CD4-positive, CD25-positive, alpha-beta regulatory T cell (primary cell): ENCODE measurements at regions not wholly inside any gene's neighbourhood (a gene's known extent, or its start where the extent isn't known, plus 50 kb on each side); places are given as distances from the start of the nearest gene placed in this dataset.

Experiments
- ATAC-seq, 2 donors: fragments of 150-1000 bp; cut with Tn5 transposase; one replicate each; pipeline ENCODE4 v1.10.0; 2021; ENCODE audit warnings: low read depth in 2 of 2, moderate number of reproducible peaks in 2 of 2, moderate library complexity in 1 of 2
- DNase-seq, 3 donors: peaks; one replicate each; pipeline versions ENCODE4 v3.0.0 to v3.0.0-alpha.2; 2012 to 2022; ENCODE audit warnings: mixed read lengths in 1 of 3
- H3K27ac ChIP-seq: one replicate; pipeline ENCODE4 v1.7.0; 2013; ENCODE audit warnings: mild to moderate bottlenecking, low read length; ENCODE audit not compliant: insufficient read depth, poor library complexity, severe bottlenecking
- H3K27me3 ChIP-seq: one replicate; pipeline ENCODE4 v1.7.0; 2013; ENCODE audit warnings: low read length; ENCODE audit not compliant: control insufficient read depth, insufficient read depth
- H3K36me3 ChIP-seq: one replicate; pipeline ENCODE4 v1.7.0; 2013; ENCODE audit warnings: mild to moderate bottlenecking, low read length, moderate library complexity; ENCODE audit not compliant: control insufficient read depth, insufficient read depth
- H3K4me1 ChIP-seq: 2 replicates; pipeline ENCODE4 v1.7.0; 2013; ENCODE audit warnings: mild to moderate bottlenecking, low read length; ENCODE audit not compliant: insufficient read depth, control insufficient read depth, poor library complexity, severe bottlenecking
- H3K4me3 ChIP-seq: one replicate; pipeline ENCODE4 v1.7.0; 2013; ENCODE audit warnings: low read depth, mild to moderate bottlenecking, low read length, moderate library complexity
- H3K9me3 ChIP-seq, 2 experiments: 1 replicate in 1 of 2; 2 replicates in 1 of 2; pipeline ENCODE4 v1.7.0; 2013; ENCODE audit warnings: low read length in 2 of 2, mild to moderate bottlenecking in 1 of 2, moderate library complexity in 1 of 2; ENCODE audit not compliant: control insufficient read depth in 2 of 2
- H3K27ac Mint-ChIP-seq, 3 donors: one replicate each; pipeline ENCODE4 v1.8.0; 2020 to 2022; ENCODE audit warnings: mild to moderate bottlenecking in 3 of 3, mixed read lengths in 3 of 3, moderate library complexity in 2 of 3
- H3K27me3 Mint-ChIP-seq: one replicate; pipeline ENCODE4 v1.8.0; 2022; ENCODE audit warnings: mild to moderate bottlenecking, mixed read lengths
- H3K36me3 Mint-ChIP-seq: one replicate; pipeline ENCODE4 v1.8.0; 2020; ENCODE audit warnings: mixed read lengths
- H3K4me1 Mint-ChIP-seq, 4 donors: one replicate each; pipeline ENCODE4 v1.8.0; 2020 to 2022; ENCODE audit warnings: mixed read lengths in 4 of 4, mild to moderate bottlenecking in 1 of 4
- H3K4me3 Mint-ChIP-seq, 4 donors: one replicate each; pipeline ENCODE4 v1.8.0; 2020 to 2022; ENCODE audit warnings: mild to moderate bottlenecking in 4 of 4, mixed read lengths in 4 of 4, moderate library complexity in 3 of 4
- H3K9me3 Mint-ChIP-seq, 7 donors: one replicate each; pipeline ENCODE4 v1.8.0; 2020 to 2022; ENCODE audit warnings: mixed read lengths in 7 of 7, mild to moderate bottlenecking in 3 of 7, moderate library complexity in 2 of 7

GRCh38 chr3:77933926-77934325, 894.0 kb downstream of the ROBO2 start:
- peaks cover 3% of the 10 kb centered on the region in 2 experiments for H3K9me3 ChIP-seq
- H3K27me3 Mint-ChIP-seq = no peaks in the 10 kb centered on the region
- DNase-seq (no peak), ATAC-seq (no peak)
- no peak overlapping the region for H3K4me3 Mint-ChIP-seq
- H3K4me3 ChIP-seq = no peak overlapping the region
- no peaks in the 10 kb centered on the region for H3K4me1 Mint-ChIP-seq
- no peaks in the 10 kb centered on the region for H3K36me3 ChIP-seq
- peaks cover 2 to 17% (median 7%) of the 10 kb centered on the region in 7 donors for H3K9me3 Mint-ChIP-seq
- H3K27me3 ChIP-seq = no peaks in the 10 kb centered on the region
- no peak overlapping the region for H3K27ac ChIP-seq
- H3K27ac Mint-ChIP-seq = no peak overlapping the region
- H3K4me1 ChIP-seq = no peaks in the 10 kb centered on the region
- no peaks in the 10 kb centered on the region for H3K36me3 Mint-ChIP-seq

- peaks cover 2 to 26% (median 6%) of the 10 kb centered on the region in 7 donors for H3K9me3 Mint-ChIP-seq
- H3K4me1 Mint-ChIP-seq = no peaks in the 10 kb centered on the region
- no peak overlapping the region for H3K27ac Mint-ChIP-seq
Measured at GRCh38 chr3:77935418-77935817, 895.5 kb downstream of the ROBO2 start.

GRCh38 chr3:77939726-77940125, 899.8 kb downstream of the ROBO2 start:
- no peak overlapping the region for H3K4me3 Mint-ChIP-seq
- Histone ChIP-seq H3K27me3 (no peaks in the 10 kb centered on the region), H3K4me3 (no peak overlapping the region), H3K4me1 (no peaks in the 10 kb centered on the region), H3K36me3 (no peaks in the 10 kb centered on the region), H3K27ac (no peak overlapping the region), H3K9me3 (no peaks in the 10 kb centered on the region)
- no peak for DNase-seq
- H3K9me3 Mint-ChIP-seq = peaks cover 0 to 24% (median 7%) of the 10 kb centered on the region in 7 donors
- H3K27ac Mint-ChIP-seq = no peak overlapping the region
- H3K4me1 Mint-ChIP-seq = no peaks in the 10 kb centered on the region
- no peaks in the 10 kb centered on the region for H3K36me3 Mint-ChIP-seq
- ATAC-seq = no peak
- H3K27me3 Mint-ChIP-seq = no peaks in the 10 kb centered on the region

More at GRCh38 chr3:77935418-77935817, 895.5 kb downstream of the ROBO2 start:
- H3K4me3 ChIP-seq = no peak overlapping the region
- no peaks in the 10 kb centered on the region for H3K36me3 ChIP-seq
- no peaks in the 10 kb centered on the region for H3K27me3 Mint-ChIP-seq
- H3K36me3 Mint-ChIP-seq = no peaks in the 10 kb centered on the region
- no peak for ATAC-seq
- no peaks in the 10 kb centered on the region for H3K27me3 ChIP-seq
- no peak for DNase-seq
- peaks cover 0 to 3% of the 10 kb centered on the region in 2 experiments for H3K9me3 ChIP-seq
- no peak overlapping the region for H3K4me3 Mint-ChIP-seq
- H3K4me1 ChIP-seq = no peaks in the 10 kb centered on the region
- no peak overlapping the region for H3K27ac ChIP-seq

GRCh38 chr3:77943598-77943997, 903.7 kb downstream of the ROBO2 start:
- H3K36me3 ChIP-seq = no peaks in the 10 kb centered on the region
- no peak overlapping the region for H3K4me3 ChIP-seq
- DNase-seq (no peak), ATAC-seq (no peak)
- H3K27me3 ChIP-seq = no peaks in the 10 kb centered on the region
- no peaks in the 10 kb centered on the region for H3K4me1 ChIP-seq
- Mint-ChIP-seq H3K4me1 (no peaks in the 10 kb centered on the region), H3K36me3 (no peaks in the 10 kb centered on the region), H3K27ac (no peak overlapping the region), H3K4me3 (no peak overlapping the region), H3K27me3 (no peaks in the 10 kb centered on the region), H3K9me3 (peaks cover 1 to 31% (median 5%) of the 10 kb centered on the region in 7 donors)
- peaks cover 0 to 3% of the 10 kb centered on the region in 2 experiments for H3K9me3 ChIP-seq
- no peak overlapping the region for H3K27ac ChIP-seq

GRCh38 chr3:77945320-77945719, 905.4 kb downstream of the ROBO2 start:
- Mint-ChIP-seq H3K9me3 (peaks cover 1 to 33% (median 6%) of the 10 kb centered on the region in 7 donors), H3K27me3 (no peaks in the 10 kb centered on the region), H3K4me1 (no peaks in the 10 kb centered on the region), H3K36me3 (no peaks in the 10 kb centered on the region), H3K4me3 (no peak overlapping the region), H3K27ac (no peak overlapping the region)
- Histone ChIP-seq H3K27me3 (no peaks in the 10 kb centered on the region), H3K4me1 (no peaks in the 10 kb centered on the region), H3K27ac (no peak overlapping the region), H3K9me3 (peaks cover 0 to 3% of the 10 kb centered on the region in 2 experiments), H3K36me3 (no peaks in the 10 kb centered on the region), H3K4me3 (no peak overlapping the region)
- ATAC-seq (no peak), DNase-seq (no peak)

- no peaks in the 10 kb centered on the region for H3K27me3 Mint-ChIP-seq
Measured at GRCh38 chr3:77947671-77948070, 907.8 kb downstream of the ROBO2 start.

GRCh38 chr3:77967621-77968020, 927.7 kb downstream of the ROBO2 start:
- Histone ChIP-seq H3K9me3 (peaks cover 4 to 8% of the 10 kb centered on the region in 2 experiments), H3K4me3 (no peak overlapping the region), H3K27ac (no peak overlapping the region), H3K36me3 (no peaks in the 10 kb centered on the region), H3K4me1 (no peaks in the 10 kb centered on the region), H3K27me3 (no peaks in the 10 kb centered on the region)
- ATAC-seq = no peak
- DNase-seq = no peak
- Mint-ChIP-seq H3K36me3 (no peaks in the 10 kb centered on the region), H3K9me3 (peaks cover 0 to 21% (median 3%) of the 10 kb centered on the region in 7 donors), H3K27me3 (no peaks in the 10 kb centered on the region), H3K27ac (no peak overlapping the region), H3K4me1 (no peaks in the 10 kb centered on the region), H3K4me3 (no peak overlapping the region)

More at GRCh38 chr3:77947671-77948070, 907.8 kb downstream of the ROBO2 start:
- H3K4me1 ChIP-seq = no peaks in the 10 kb centered on the region
- Mint-ChIP-seq H3K4me1 (no peaks in the 10 kb centered on the region), H3K36me3 (no peaks in the 10 kb centered on the region), H3K9me3 (peaks cover 3 to 35% (median 6%) of the 10 kb centered on the region in 7 donors), H3K27ac (no peak overlapping the region), H3K4me3 (no peak overlapping the region)
- no peaks in the 10 kb centered on the region for H3K27me3 ChIP-seq
- no peak overlapping the region for H3K4me3 ChIP-seq
- no peak for ATAC-seq
- H3K36me3 ChIP-seq = no peaks in the 10 kb centered on the region
- no peak for DNase-seq
- H3K27ac ChIP-seq = no peak overlapping the region
- peaks cover 0 to 3% of the 10 kb centered on the region in 2 experiments for H3K9me3 ChIP-seq

- Histone ChIP-seq H3K27ac (no peak overlapping the region), H3K4me1 (no peaks in the 10 kb centered on the region), H3K4me3 (no peak overlapping the region), H3K36me3 (no peaks in the 10 kb centered on the region), H3K9me3 (no peaks in the 10 kb centered on the region), H3K27me3 (no peaks in the 10 kb centered on the region)
- no peaks in the 10 kb centered on the region for H3K27me3 Mint-ChIP-seq
- ATAC-seq (no peak), DNase-seq (no peak)
- H3K4me1 Mint-ChIP-seq = no peaks in the 10 kb centered on the region
- no peaks in the 10 kb centered on the region for H3K36me3 Mint-ChIP-seq
- no peak overlapping the region for H3K4me3 Mint-ChIP-seq
- H3K27ac Mint-ChIP-seq = no peak overlapping the region
- peaks cover 0 to 22% (median 3%) of the 10 kb centered on the region in 7 donors for H3K9me3 Mint-ChIP-seq
Measured at GRCh38 chr3:77976079-77976478, 936.2 kb downstream of the ROBO2 start.
